ENCODE measurements at regions not wholly inside any gene's neighbourhood (a gene's known extent, or its start where the extent isn't known, plus 50 kb on each side); places are given as distances from the start of the nearest gene placed in this dataset.

- H3K9me1 ChIP-seq (ENCODE audit: insufficient read depth, low read length): no peaks in the 10 kb centered on the region
- no peaks in the 10 kb centered on the region for H3K79me1 ChIP-seq (ENCODE audit: low read depth in 1 of 2, low read length in 2 of 2)
- POLR2A ChIA-PET (ENCODE audit: unreplicated experiment): no interaction called here
- H3K27me3 ChIP-seq (ENCODE audit: control insufficient read depth, insufficient read depth, low read length): no peaks in the 10 kb centered on the region
- no peak overlapping the region for H3K4ac ChIP-seq (ENCODE audit: low read depth, low read length)
- no peak for TF ChIP-seq BHLHE40 (IDR thresholded peaks at IDR 0.05; ENCODE audit: low read depth, low read length)
- TF ChIP-seq SMC3 (IDR thresholded peaks at IDR 0.05; ENCODE audit: low read depth, low read length): no peak
- no peak for TF ChIP-seq MAFK (IDR thresholded peaks at IDR 0.05; ENCODE audit: low read depth, low read length)
- TF ChIP-seq ELK1 (IDR thresholded peaks at IDR 0.05; ENCODE audit: borderline replicate concordance, low read depth, low read length): no peak
- no peak for TF ChIP-seq FOS (IDR thresholded peaks at IDR 0.05; ENCODE audit: low read depth, low read length)
- TF ChIP-seq USF2 (IDR thresholded peaks at IDR 0.05; ENCODE audit: low read depth, low read length): no peak
- TF ChIP-seq CTCF (conservative IDR thresholded peaks at IDR 0.05; ENCODE audit: low read depth, low read length): no peak
- TF ChIP-seq CHD1 (IDR thresholded peaks at IDR 0.05; ENCODE audit: low read depth, low read length): no peak
- H3K18ac ChIP-seq (ENCODE audit: low read depth, low read length): no peak overlapping the region
- no peak overlapping the region for H2BK120ac ChIP-seq (ENCODE audit: low read depth, low read length)
- no peaks in the 10 kb centered on the region for H3K36me3 ChIP-seq (ENCODE audit: control insufficient read depth, insufficient read depth, low read length)
- no peak overlapping the region for H4K5ac ChIP-seq (ENCODE audit: low read depth, low read length)
- H3K14ac ChIP-seq (replicated peaks; ENCODE audit: low read depth, low read length): 0 out of 2 replicates have a peak overlapping the region, but pooled peaks have one; percentile 33
- H3K23ac ChIP-seq (ENCODE audit: low read depth, low read length): no peak overlapping the region
- H2AFZ ChIP-seq (replicated peaks; ENCODE audit: low read length, poor library complexity): no peak overlapping the region
- H3K4me2 ChIP-seq (ENCODE audit: low read depth, low read length): no peak overlapping the region
- H3K27ac ChIP-seq (ENCODE audit: insufficient read depth, low read length): no peak overlapping the region
- no peak overlapping the region for H3K9ac ChIP-seq (ENCODE audit: low read depth, low read length)
- no peak overlapping the region for H3K56ac ChIP-seq (ENCODE audit: extremely low read depth, insufficient read depth, low read length)
- H4K91ac ChIP-seq (ENCODE audit: insufficient read depth, low read depth, low read length): no peak overlapping the region
- H2AK9ac ChIP-seq (replicated peaks; ENCODE audit: low read depth, low read length, poor library complexity): no peak overlapping the region
- ATAC-seq (ENCODE audit: low read depth) (no peak), DNase-seq (no peak)
- dilution Hi-C loops (cut with HindIII; ENCODE audit: low sequenced_read_pairs, unreplicated experiment): no loop called here
- no peaks in the 10 kb centered on the region for H4K20me1 ChIP-seq (ENCODE audit: insufficient read depth, low read length)
- H4K8ac ChIP-seq (ENCODE audit: low read depth in 2 of 2, low read length in 2 of 2): no peak overlapping the region
- H2BK15ac ChIP-seq (ENCODE audit: low read depth, low read length): no peak overlapping the region
- H2AK5ac ChIP-seq (ENCODE audit: low read depth, low read length): no peak overlapping the region
- 71% methylated on average over 2 of the region's 3 CpGs; no CpG with 5 or more reads in 1 of the 2 experiments for WGBS, 2 experiments (ENCODE audit: extremely low coverage in 2 of 2, insufficient read length in 1 of 2)
- H3K4me3 ChIP-seq (ENCODE audit: insufficient read depth, low read depth, low read length): no peak overlapping the region
- BruUV-seq (replicated peaks): no TSS peak
- no peak overlapping the region; the same call in 1 of the 2 replicates for H2BK20ac ChIP-seq (ENCODE audit: low read depth, low read length)
- H2BK5ac ChIP-seq (ENCODE audit: low read depth, low read length, poor library complexity, severe bottlenecking): no peak overlapping the region
- CTCF ChIA-PET: interaction anchor here (1.4 kb wide), 1 partner anchor 9 kb away, joined by 3 read pairs; no protein-coding TSS in a partner anchor
- H3K9me3 ChIP-seq (ENCODE audit: control insufficient read depth, insufficient read depth, low read length): no peaks in the 10 kb centered on the region
- in situ Hi-C loops (cut with MboI; ENCODE audit: low sequenced_read_pairs): no loop called here
- intact Hi-C loops (cut with micrococcal nuclease): no loop called here
- H3K4me1 ChIP-seq (ENCODE audit: control insufficient read depth, insufficient read depth, low read length): peaks cover 2% of the 10 kb centered on the region; the same call in 1 of the 2 replicates
These were observed 50.2 kb upstream of the STARD4 start for GRCh38 chr5:111562561-111562960.

Measured in IMR-90 (cell line).